NCI-H1048 (cell line): ENCODE measurements at regions not wholly inside any gene's neighbourhood (a gene's known extent, or its start where the extent isn't known, plus 50 kb on each side); places are given as distances from the start of the nearest gene placed in this dataset.
"Not testable (repeated sequence)": the region's sequence is repeated elsewhere in the genome, so short reads cannot be mapped to it uniquely, and the experiment has no call there.

Source experiments
- DNase-seq: peaks from one replicate; lab custom pipeline; 2025; lab: John Stamatoyannopoulos, UW

DNA sequence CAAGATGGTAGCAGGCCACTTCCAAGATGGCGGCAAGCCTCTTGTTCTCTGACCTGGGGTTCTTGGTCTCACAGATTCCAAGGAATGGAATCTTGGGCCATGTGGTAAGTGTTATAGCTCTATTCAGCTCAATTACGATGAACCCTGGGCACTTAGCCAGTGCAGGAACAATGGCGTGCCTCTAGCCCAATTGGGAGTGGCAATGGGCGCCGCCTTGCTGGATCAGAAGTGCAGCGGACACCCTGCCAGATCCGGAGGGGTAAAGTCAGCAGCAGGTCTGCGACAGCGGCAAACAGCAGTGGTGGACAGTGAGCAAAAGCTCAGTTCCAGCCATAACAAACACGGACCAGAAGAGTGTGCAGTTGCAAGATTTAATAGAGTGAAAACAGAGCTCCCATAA, 263.2 kb upstream of the SEMA3C start:
- DNase-seq, result not testable (repeated sequence)

DNA sequence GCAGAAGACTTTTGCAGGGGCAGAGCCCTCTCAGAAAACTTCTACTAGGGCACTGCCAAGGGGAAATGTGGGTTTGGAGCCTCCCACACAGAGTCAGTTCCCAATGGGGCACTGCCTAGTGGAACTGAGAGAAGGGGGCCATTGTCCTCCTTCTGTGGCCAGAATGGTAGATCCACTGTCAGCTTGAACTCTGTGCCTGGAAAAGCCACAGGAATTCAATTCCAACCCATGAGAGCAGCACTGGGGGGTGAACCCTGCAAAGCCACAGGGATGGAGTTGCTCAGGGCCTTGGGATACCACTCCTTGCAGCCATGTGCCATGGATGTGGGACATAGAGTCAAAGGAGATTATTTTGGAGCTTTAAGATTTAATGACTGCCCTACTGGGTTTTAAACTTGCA, 262.2 kb upstream of the SEMA3C start:
- DNase-seq, result no peak

DNA sequence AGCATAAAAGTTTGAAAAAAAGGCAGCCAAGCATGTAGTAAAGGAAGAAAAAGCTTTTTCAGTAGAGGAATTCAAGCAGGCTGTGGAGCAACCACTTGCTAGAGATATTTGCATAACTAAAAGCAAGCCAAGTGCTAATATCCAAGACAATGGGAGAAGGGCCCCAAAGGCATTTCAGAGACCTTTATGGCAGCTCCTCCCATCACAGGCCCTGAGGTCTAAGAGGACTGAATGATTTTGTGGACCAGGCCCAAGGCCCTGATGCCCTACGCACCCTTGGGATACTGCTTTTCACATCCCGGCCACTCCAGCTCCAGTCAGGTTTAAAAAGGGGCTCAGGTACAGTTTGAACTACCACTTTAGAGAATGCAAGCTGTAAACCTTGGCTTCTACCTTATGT, 261.7 kb upstream of the SEMA3C start:
- no peak for DNase-seq

DNA sequence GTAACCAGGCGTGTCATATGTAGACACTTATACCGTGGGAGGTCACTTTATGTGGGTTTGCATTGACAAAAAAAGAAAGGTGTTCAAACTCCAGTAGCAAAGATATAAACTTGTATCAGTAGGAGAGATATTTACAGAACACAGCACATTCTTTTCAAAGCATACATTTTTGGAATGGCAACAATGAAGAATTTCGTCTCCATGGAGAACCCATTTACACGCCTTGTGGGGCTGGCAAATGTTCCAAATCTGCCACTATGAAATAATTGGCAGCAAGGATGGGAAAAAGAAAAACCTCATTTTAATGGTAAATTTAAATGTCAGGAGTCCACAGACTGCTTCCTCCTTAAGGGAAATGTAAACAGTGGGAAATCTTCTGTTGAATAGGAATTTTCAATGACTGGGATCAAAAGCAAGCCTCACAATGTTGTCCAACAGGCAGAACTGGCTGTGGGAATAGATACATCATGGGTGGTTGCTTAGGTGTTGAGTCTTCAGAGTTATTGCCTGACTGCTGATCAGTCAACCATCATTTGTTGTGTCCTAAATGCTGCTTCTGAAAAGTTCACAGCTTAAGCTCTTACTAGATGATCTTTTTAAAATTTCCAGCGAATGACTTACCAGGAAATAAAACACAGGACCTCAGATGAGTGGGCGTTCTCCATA, 256.6 kb upstream of the SEMA3C start:
- no peak for DNase-seq

DNA sequence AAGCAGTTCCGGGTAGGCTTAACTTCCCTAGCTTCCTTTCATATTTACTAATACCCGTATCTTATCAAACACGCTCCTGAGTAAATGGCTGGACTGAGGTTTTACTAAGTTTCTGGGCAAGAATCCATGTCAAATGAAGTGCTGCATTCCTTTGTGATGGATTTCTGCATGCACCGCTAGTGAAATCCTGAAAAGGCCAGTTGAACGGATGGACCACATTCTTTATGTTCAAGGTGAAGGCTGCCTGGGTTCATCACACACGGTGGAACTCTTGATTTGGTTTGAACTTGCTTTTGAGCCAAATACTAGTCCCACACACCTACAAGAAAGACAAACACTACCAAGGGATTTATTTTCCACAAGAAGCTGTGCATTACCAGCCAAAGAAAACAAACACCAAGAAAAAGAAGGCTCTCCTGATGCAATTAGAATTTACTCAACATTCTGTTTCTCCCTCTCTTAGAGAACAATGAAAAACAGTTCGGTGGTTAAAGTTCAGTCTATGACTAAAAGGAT, 255.0 kb upstream of the SEMA3C start:
- DNase-seq, result no peak

DNA sequence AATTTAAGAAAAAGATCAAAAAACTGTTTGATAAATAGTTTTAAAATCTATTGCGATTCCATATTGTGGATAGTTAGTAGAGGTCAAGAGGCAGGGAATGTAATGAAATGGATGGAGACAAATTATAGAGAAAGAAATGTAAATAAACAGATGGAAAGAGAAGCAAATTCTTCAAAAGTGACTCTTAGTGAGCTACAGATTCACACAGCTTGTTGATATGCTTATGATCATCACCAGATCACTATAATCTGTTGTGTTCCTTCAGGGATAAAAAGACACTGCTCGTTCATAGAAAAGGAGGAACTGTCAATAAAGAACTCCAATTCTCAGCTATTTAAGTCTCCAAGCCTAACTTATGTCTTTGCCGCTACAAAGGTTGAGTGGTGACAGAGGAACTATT, 251.4 kb upstream of the SEMA3C start:
- no peak for DNase-seq

DNA sequence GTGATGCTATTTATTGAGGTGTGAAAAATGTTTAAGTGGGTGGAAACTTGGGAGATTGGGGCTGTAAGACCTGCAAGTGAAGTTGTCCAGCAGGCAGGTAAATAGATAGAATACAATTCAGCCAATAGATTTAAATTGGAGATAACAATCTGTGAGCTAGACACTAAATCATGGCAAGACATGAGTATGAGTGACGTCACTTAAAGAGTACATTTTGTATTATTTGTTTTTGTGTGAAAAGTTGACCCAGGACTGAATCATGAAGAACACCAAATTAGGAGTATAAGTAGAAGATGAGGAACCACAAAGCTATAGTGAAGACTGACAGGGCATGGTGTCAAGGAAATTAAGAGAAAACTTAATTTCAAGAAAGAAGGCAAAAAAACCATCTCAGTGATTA, 249.1 kb upstream of the SEMA3C start:
- DNase-seq, result no peak

DNA sequence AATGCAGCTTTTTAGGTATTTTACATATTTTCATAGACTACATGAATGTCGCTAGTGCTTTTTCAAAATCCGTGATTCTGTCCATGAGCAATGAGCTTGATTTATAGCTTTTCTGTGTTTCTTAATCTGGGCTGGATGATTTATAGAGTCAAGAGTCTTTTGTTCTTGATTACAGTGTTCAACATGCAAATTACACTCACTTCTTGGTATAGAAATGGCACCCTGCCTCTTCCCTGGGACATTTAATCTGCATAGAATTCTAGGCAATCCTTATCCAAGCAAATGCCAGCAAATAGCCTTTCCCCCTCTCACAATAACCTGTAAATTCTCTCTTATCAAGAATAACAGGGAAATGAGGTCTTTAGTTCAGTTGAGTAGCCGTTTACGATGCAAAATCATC, 246.2 kb upstream of the SEMA3C start:
- DNase-seq, result no peak

DNA sequence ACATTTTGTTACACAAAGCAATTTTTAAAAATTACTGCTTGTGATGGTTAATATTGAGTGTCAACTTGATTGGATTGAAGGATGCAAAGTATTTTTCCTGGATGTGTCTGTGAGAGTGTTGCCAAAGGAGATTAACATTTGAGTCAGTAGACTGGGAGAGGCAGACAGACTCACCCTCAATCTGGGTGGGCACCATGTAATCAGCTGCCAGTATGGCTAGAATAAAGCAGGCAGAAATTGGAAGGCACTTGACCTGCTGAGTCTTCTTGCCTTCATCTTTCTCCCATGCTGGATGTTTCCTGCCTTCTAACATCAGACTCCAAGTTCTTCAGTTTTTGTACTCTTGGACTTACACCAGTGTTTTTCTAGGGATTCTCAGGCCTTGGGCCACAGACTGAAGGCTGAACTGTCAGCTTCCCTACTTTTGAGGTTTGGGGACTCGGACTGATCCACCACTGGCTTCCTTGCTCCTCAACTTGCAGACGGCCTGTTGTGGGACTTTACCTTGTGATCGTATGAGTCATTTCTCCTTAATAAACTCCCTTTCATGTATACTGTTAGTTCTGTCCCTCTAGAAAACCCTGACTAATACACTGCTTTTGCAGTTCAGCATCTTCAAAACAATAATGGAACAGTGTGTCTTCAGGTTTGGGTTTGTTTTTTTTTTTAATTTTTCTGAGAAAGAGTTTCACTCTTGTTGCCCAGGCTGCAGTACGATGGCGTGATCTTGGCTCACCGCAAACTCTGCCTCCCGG, 244.1 kb upstream of the SEMA3C start:
- DNase-seq, result no peak

DNA sequence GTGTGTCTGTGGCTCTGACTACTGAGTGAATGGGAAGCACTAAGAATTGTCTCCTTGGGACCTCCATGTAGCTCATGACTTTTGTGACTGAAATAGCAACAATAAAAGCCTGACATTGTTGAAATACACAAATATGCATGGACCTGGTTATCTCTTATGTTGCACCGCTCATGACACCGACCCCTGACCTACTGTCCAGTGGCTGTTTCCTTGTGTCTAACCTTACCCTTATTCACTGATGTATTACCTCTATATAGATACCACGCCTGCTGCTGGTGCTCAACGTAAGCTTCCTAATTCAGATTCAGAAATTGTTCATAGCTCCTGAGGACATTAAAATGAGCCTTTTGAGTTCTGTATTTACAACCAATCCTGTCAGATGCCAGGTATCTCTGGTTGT, 243.4 kb upstream of the SEMA3C start:
- no peak for DNase-seq

DNA sequence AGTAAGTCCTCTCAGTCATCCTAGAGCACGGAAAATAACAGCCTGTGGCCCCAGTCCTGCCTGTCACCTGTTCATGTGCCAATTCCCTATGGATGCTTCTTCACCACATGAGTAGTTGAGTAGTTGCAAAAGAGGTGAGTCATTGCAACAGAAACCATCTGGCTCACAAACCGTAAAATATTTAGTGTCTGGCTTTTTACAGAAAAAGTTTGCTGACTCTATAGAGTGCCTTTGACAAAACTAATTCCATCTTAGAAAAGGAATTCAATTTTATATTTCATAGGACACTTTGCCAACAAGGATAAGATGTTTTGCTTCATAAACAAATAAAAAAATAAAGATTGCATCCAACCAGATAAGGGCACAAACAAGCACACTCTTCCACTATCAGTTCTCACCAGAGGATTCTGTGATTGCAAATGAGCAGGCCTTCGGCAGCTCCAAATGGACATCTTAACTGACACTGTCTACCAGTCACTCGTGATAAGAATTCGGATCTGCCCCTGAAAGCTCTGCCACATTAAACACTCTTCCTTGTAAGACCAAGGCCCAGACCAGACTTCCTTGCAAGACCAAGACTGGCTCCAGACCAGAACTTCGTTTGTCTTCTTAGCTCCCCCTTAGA, 242.7 kb upstream of the SEMA3C start:
- DNase-seq, result no peak

DNA sequence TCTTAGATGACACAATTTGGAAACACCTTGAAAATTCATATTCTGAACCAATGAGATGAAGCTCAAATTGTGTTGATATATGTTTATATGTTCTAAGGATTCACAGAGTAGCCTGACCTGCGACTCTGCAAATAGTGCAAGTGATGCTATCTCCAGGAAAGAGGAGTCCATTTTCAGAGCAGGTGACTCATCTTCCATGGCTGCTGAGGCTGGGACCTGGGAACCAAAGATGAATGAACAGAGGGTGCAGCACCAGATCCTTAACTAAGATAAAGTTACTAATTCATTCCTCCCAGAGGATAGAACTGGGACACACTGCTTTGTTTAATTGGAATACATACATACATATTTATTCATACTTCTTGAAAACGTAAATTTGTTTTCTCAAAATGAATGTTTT, 240.6 kb upstream of the SEMA3C start:
- DNase-seq, result no peak

DNA sequence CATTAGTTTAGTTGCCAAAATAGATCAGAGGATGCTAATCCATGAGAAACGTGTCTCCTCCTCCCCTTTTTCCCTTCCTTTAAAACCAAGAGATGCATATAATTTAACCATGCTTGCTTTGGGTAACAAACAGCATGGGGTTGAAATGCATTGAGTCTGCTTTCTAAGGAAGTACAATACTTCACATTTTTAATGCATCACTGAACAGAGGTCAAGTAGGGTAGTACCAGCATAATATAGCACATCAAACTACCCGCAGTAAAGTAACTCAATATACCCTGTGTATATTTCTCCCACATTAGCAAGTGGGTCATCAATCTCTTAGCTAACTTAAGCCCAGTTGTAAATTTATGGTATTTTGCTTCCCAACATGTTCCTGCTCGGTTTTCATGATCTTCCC, 239.3 kb upstream of the SEMA3C start:
- no peak for DNase-seq

DNA sequence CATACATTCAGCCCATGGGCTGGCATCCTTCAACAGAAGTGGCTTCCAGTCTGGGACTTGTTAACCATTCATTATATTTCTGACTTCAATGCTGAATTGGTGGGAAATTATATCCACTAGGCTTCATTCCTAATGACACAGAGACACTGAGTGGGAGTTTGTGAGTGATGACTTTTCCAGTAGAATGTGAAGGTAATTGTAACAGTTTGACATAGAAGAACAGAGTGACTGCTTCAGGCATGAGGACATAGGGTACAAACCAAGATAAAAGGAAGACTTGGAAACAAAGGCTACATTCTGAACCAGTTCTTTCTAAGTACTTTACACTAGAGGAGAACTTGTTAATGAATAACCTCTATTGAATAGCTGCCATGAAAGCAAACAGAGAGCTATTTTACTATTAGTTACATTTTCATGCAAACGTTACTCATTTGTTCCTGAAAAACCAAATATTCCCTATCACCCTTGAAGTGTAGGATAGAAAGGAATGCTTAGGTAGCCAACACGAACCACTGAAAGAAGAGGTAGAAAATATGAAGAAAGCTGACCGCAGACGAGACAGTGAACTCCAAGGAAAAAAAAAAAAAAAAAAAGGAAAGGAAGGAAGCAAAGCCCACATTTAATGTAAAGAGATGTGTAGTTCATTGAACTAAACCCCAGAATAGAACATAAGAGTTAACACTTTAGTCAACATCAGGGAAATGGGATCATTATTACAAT, 237.0 kb upstream of the SEMA3C start:
- no peak for DNase-seq

DNA sequence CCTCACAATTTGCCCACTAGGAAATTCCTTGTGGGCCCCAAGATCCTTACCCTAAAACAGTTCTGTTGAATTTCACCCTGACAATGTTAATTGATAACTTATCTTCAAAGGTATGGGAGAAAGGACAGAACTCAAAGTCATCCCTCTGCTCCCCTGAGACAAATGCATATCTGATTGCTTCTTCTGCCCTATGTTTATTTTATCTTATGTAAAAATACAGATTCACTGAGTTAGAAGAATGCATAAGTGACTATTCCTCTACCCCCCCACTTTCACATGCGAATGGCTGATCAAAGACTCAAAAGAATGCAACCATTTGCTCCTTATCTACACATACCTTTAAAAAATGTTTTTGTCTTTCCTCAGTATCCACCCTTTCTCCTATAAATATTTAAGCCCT, 235.7 kb upstream of the SEMA3C start:
- DNase-seq, result no peak

DNA sequence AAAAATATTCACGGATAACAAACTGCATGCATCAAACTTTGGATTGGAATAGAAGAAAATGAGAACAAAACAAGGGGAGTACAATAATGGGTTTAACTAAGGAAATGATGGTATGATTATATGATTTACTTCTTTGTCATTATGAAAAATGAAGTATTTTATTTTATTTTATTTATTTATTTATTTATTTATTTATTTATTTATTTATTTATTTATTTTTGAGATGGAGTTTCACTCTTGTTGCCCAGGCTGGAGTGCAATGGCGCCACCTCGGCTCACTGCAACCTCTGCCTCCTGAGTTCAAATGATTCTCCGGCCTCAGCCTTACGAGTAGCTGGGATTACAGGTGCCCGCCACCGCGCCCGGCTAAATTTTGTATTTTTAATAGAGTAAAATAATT, 234.1 kb upstream of the SEMA3C start:
- not testable (repeated sequence) for DNase-seq

DNA sequence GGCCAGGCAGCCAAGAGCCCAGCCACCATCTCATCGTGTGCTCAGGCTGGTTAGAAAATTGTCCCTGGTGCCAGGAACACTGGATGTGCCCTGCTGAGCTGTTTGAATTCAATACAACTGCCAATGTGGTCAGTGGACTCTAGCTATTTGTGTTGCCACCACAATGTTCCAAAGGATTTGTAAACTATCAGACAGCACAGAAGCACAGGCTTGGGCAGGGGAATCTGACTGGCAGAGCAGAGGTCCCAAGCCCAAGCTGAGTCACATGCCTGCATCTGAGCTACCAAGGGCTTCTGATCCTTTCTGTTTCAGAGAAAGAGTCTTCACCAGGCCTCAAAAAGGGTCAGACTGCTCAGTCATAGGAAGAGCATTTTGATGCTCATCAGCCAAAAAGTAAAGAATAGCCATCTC, 232.1 kb upstream of the SEMA3C start:
- no peak for DNase-seq

DNA sequence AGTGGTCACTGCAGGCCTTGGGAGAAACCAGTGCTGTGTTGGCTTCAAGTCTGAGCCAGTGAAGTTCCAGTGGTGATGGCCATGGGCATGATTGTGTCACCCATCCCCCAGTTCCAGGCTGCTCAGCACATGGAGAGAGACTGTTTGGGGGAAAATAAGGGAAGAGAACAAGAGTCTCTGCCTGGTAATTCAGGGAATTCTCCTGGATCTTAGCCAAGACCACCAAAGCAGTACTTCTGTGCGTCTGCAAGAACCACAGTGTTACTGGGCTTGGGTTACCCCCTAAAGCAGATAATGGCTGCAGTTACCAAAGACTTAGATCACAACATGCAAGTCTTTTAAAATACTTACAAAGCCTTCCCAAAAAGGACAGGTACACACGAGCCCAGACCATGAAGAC, 225.0 kb upstream of the SEMA3C start:
- no peak for DNase-seq

DNA sequence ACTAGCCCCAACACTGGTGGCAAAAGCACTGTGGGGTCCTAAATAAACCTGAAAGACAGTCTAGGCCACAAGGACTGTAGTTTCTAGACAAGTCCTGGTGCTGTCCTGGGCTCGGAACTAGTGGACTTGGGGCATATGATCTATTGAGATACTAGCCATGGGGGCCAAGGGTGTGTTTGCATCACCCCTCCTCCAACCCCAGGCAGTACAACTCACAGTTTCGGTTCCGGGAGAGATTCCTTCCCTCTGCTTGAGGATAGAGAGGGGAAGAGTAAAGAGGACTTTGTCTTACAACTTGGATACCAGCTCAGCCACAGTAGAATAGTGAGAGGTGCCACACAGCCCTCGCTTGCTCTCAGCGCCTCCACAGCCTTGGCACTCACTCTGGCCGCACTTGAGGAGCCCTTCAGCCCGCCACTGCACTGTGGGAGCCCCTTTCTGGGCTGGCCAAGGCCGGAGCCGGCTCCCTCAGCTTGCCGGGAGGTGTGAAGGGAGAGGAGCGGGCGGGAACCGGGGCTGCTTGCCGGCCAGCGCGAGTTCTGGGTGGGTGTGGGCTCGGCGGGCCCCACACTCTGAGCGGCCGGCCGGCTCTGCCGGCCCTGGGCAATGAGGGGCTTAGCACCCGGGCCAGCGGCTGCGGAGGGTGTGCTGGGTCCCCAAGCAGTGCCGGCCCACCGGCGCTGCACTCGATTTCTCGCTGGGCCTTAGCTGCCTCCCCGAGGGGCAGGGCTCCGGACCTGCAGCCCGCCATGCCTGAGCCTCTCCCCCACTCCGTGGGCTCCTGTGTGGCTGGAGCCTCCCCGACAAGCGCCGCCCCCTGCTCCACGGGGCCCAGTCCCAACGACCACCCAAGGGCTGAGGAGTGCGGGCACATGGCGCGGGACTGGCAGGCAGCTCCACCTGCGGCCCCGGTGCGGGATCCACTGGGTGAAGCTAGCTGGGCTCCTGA, 222.7 kb upstream of the SEMA3C start:
- not testable (repeated sequence) for DNase-seq

DNA sequence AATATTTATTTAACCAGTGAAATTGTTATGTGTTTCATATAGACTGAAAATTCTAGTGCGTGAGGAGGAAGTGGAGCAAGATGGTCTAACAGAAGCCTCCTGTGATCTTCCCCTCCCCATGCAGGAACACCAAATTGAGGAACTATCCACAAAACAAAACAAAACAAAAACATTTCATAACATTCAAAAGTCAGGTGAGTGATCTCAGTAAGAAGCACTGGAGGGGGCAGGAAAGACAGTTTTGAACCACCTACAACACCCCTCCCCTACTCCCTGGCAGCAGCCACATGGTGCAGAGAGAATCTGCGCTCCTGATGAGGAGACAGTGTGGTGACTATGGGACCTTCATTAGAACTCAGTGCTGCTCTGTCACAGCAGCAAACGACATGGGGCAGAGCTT, 221.9 kb upstream of the SEMA3C start:
- DNase-seq, result no peak

DNA sequence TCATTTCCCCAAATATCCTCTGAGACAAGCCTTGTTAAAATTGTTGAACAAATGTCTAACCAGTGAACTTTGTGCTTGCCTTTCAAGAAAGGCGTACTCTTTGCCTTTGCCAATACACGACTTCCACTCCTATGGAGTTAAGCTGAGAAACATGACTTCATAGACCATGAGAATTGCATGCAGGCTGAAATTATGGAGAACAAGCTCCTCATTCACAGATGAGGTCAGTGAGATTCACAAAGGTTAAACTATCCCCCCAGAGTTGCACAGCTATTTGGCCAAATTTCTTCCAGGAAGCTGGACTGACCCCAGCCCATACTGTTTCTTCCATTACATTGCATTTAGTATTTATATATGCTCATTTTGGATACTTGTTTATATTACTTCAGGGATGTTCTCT, 221.4 kb upstream of the SEMA3C start:
- DNase-seq, result no peak
